ENCODE measurements at regions not wholly inside any gene's neighbourhood (a gene's known extent, or its start where the extent isn't known, plus 50 kb on each side); places are given as distances from the start of the nearest gene placed in this dataset.
"Not testable (repeated sequence)": the region's sequence is repeated elsewhere in the genome, so short reads cannot be mapped to it uniquely, and the experiment has no call there.

GRCh38 chr6:170093658-170094596 is 197.0 kb downstream of the DLL1 start:
- no peak for DNase-seq

- no peak for DNase-seq
Observed at GRCh38 chr6:170093276-170093657, 197.6 kb downstream of the DLL1 start.

- no peak for DNase-seq
Observed at GRCh38 chr6:170092826-170093225, 198.1 kb downstream of the DLL1 start.

GRCh38 chr6:170091639-170092579 is 199.0 kb downstream of the DLL1 start:
- DNase-seq = no peak

GRCh38 chr6:170091000-170091638 is 199.8 kb downstream of the DLL1 start:
- DNase-seq = no peak

GRCh38 chr6:170090561-170090960 is 200.3 kb downstream of the DLL1 start:
- no peak for DNase-seq

GRCh38 chr6:170089963-170090362 is 200.9 kb downstream of the DLL1 start:
- no peak for DNase-seq

- DNase-seq = no peak
Observed at GRCh38 chr6:170088582-170088955, 202.3 kb downstream of the DLL1 start.

GRCh38 chr6:170087941-170088581 is 202.8 kb downstream of the DLL1 start:
- DNase-seq = no peak

GRCh38 chr6:170087421-170087780 is 203.5 kb downstream of the DLL1 start:
- DNase-seq = not testable (repeated sequence)

GRCh38 chr6:170086639-170087420 is 204.0 kb downstream of the DLL1 start:
- no peak for DNase-seq

GRCh38 chr6:170085475-170086401 is 205.1 kb downstream of the DLL1 start:
- no peak for DNase-seq

GRCh38 chr6:170084166-170084730 is 206.6 kb downstream of the DLL1 start:
- DNase-seq = no peak

- DNase-seq = no peak
Observed at GRCh38 chr6:170083236-170084051, 207.4 kb downstream of the DLL1 start.

GRCh38 chr6:170082531-170083187 is 208.2 kb downstream of the DLL1 start:
- no peak for DNase-seq

- no peak for DNase-seq
Observed at GRCh38 chr6:170082067-170082466, 208.8 kb downstream of the DLL1 start.

GRCh38 chr6:170081556-170081955 is 209.3 kb downstream of the DLL1 start:
- DNase-seq = no peak

GRCh38 chr6:170080828-170081371 is 210.0 kb downstream of the DLL1 start:
- peak; percentile 86 for DNase-seq

All from NCI-H748 treated with DMSO at 0.1 percent for 48 hours (cell line).